GM23338 (cell line): ENCODE measurements at regions not wholly inside any gene's neighbourhood (a gene's known extent, or its start where the extent isn't known, plus 50 kb on each side); places are given as distances from the start of the nearest gene placed in this dataset.

Source experiments
- CREB1 ChIP-seq: fragments of 250-450 bp; sonication (Bioruptor Pico); IDR thresholded peaks from 2 replicates; pipeline ENCODE4 v1.5.0; 2020; ENCODE audit warnings: low read depth, mild to moderate bottlenecking, moderate library complexity
- EZH2 ChIP-seq: fragments of 200-600 bp; sonication (generic); IDR thresholded peaks from one replicate; pipeline ENCODE4 v1.8.0; 2017; ENCODE audit warnings: antibody characterized with exemption, mild to moderate bottlenecking, low read depth; ENCODE audit not compliant: unreplicated experiment
- EZH2phosphoT487 ChIP-seq: fragments of 200-600 bp; sonication (generic); IDR thresholded peaks from one replicate; pipeline ENCODE4 v1.8.1; 2018; ENCODE audit warnings: antibody characterized with exemption; ENCODE audit not compliant: unreplicated experiment
- JUNB ChIP-seq: IDR thresholded peaks from one replicate; pipeline ENCODE4 v1.6.1; 2016; ENCODE audit warnings: antibody characterized with exemption; ENCODE audit not compliant: unreplicated experiment
- POLR2AphosphoS5 ChIP-seq: IDR thresholded peaks from 2 replicates; pipeline ENCODE4 v1.6.1; 2016; ENCODE audit warnings: antibody characterized with exemption, low read depth
- STAT1 ChIP-seq: IDR thresholded peaks from one replicate; pipeline ENCODE4 v1.6.1; 2016; ENCODE audit warnings: antibody characterized with exemption; ENCODE audit not compliant: unreplicated experiment
- ZNF114 ChIP-seq: fragments of 250-450 bp; sonication (Bioruptor Pico); IDR thresholded peaks from 2 replicates; pipeline ENCODE4 v1.5.0; 2020; ENCODE audit warnings: mild to moderate bottlenecking, moderate library complexity
- ZNF331 ChIP-seq: fragments of 250-450 bp; sonication (Bioruptor Pico); IDR thresholded peaks from 2 replicates; pipeline ENCODE4 v1.5.0; 2020; ENCODE audit warnings: low read depth, mild to moderate bottlenecking, moderate library complexity
- TF ChIP-seq, protein P1 (sequence below), 2 experiments: fragments of 200-600 bp in 1 of 2; sonication (generic) in 1 of 2; conservative IDR thresholded peaks; 2 replicates each; pipeline versions ENCODE4 v1.5.1 to v1.6.1; 2016 to 2017; ENCODE audit warnings: antibody characterized with exemption in 2 of 2, low read depth in 2 of 2, mild to moderate bottlenecking in 2 of 2, moderate library complexity in 1 of 2
- TF ChIP-seq, protein P2 (sequence below): IDR thresholded peaks from one replicate; pipeline ENCODE4 v1.6.1; 2018; ENCODE audit warnings: antibody characterized with exemption; ENCODE audit not compliant: unreplicated experiment
- TF ChIP-seq, protein P3 (sequence below): fragments of 250-450 bp; sonication (Bioruptor Pico); IDR thresholded peaks from 2 replicates; pipeline ENCODE4 v1.5.0; 2020; ENCODE audit warnings: mild to moderate bottlenecking, moderate library complexity

DNA sequence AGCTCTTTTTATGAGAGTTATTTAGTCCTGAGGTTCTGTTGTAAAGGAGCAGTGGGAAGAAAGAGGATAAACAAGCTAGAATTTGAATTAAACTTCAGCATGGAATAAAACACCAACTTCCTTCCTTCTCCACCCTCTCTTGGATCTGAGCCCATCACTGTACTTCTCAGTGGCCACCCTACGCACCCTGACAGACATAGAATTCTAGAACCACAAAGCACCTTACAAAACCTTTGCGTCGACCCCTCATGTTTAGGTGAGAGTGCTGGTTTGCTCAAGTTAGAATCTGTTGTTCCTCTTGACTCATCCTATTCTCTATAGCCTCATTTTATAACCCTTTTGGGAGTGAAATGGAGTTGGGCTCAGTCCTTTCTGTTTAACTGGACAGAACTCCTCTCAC is 84.6 kb upstream of the RPL34 start:
- TF ChIP-seq, protein P1, sequence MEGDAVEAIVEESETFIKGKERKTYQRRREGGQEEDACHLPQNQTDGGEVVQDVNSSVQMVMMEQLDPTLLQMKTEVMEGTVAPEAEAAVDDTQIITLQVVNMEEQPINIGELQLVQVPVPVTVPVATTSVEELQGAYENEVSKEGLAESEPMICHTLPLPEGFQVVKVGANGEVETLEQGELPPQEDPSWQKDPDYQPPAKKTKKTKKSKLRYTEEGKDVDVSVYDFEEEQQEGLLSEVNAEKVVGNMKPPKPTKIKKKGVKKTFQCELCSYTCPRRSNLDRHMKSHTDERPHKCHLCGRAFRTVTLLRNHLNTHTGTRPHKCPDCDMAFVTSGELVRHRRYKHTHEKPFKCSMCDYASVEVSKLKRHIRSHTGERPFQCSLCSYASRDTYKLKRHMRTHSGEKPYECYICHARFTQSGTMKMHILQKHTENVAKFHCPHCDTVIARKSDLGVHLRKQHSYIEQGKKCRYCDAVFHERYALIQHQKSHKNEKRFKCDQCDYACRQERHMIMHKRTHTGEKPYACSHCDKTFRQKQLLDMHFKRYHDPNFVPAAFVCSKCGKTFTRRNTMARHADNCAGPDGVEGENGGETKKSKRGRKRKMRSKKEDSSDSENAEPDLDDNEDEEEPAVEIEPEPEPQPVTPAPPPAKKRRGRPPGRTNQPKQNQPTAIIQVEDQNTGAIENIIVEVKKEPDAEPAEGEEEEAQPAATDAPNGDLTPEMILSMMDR (conservative IDR thresholded peaks at IDR 0.05; ENCODE audit: low read depth in 2 of 2), result no peak
- TF ChIP-seq, protein P2, sequence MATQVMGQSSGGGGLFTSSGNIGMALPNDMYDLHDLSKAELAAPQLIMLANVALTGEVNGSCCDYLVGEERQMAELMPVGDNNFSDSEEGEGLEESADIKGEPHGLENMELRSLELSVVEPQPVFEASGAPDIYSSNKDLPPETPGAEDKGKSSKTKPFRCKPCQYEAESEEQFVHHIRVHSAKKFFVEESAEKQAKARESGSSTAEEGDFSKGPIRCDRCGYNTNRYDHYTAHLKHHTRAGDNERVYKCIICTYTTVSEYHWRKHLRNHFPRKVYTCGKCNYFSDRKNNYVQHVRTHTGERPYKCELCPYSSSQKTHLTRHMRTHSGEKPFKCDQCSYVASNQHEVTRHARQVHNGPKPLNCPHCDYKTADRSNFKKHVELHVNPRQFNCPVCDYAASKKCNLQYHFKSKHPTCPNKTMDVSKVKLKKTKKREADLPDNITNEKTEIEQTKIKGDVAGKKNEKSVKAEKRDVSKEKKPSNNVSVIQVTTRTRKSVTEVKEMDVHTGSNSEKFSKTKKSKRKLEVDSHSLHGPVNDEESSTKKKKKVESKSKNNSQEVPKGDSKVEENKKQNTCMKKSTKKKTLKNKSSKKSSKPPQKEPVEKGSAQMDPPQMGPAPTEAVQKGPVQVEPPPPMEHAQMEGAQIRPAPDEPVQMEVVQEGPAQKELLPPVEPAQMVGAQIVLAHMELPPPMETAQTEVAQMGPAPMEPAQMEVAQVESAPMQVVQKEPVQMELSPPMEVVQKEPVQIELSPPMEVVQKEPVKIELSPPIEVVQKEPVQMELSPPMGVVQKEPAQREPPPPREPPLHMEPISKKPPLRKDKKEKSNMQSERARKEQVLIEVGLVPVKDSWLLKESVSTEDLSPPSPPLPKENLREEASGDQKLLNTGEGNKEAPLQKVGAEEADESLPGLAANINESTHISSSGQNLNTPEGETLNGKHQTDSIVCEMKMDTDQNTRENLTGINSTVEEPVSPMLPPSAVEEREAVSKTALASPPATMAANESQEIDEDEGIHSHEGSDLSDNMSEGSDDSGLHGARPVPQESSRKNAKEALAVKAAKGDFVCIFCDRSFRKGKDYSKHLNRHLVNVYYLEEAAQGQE, result no peak
- TF ChIP-seq EZH2phosphoT487 (no peak), EZH2 (no peak), POLR2AphosphoS5 (no peak), JUNB (no peak), STAT1 (no peak), CREB1 (no peak), ZNF331 (CRISPR knock-in tag) (no peak), ZNF114 (CRISPR knock-in tag) (no peak)
- TF ChIP-seq, protein P3, sequence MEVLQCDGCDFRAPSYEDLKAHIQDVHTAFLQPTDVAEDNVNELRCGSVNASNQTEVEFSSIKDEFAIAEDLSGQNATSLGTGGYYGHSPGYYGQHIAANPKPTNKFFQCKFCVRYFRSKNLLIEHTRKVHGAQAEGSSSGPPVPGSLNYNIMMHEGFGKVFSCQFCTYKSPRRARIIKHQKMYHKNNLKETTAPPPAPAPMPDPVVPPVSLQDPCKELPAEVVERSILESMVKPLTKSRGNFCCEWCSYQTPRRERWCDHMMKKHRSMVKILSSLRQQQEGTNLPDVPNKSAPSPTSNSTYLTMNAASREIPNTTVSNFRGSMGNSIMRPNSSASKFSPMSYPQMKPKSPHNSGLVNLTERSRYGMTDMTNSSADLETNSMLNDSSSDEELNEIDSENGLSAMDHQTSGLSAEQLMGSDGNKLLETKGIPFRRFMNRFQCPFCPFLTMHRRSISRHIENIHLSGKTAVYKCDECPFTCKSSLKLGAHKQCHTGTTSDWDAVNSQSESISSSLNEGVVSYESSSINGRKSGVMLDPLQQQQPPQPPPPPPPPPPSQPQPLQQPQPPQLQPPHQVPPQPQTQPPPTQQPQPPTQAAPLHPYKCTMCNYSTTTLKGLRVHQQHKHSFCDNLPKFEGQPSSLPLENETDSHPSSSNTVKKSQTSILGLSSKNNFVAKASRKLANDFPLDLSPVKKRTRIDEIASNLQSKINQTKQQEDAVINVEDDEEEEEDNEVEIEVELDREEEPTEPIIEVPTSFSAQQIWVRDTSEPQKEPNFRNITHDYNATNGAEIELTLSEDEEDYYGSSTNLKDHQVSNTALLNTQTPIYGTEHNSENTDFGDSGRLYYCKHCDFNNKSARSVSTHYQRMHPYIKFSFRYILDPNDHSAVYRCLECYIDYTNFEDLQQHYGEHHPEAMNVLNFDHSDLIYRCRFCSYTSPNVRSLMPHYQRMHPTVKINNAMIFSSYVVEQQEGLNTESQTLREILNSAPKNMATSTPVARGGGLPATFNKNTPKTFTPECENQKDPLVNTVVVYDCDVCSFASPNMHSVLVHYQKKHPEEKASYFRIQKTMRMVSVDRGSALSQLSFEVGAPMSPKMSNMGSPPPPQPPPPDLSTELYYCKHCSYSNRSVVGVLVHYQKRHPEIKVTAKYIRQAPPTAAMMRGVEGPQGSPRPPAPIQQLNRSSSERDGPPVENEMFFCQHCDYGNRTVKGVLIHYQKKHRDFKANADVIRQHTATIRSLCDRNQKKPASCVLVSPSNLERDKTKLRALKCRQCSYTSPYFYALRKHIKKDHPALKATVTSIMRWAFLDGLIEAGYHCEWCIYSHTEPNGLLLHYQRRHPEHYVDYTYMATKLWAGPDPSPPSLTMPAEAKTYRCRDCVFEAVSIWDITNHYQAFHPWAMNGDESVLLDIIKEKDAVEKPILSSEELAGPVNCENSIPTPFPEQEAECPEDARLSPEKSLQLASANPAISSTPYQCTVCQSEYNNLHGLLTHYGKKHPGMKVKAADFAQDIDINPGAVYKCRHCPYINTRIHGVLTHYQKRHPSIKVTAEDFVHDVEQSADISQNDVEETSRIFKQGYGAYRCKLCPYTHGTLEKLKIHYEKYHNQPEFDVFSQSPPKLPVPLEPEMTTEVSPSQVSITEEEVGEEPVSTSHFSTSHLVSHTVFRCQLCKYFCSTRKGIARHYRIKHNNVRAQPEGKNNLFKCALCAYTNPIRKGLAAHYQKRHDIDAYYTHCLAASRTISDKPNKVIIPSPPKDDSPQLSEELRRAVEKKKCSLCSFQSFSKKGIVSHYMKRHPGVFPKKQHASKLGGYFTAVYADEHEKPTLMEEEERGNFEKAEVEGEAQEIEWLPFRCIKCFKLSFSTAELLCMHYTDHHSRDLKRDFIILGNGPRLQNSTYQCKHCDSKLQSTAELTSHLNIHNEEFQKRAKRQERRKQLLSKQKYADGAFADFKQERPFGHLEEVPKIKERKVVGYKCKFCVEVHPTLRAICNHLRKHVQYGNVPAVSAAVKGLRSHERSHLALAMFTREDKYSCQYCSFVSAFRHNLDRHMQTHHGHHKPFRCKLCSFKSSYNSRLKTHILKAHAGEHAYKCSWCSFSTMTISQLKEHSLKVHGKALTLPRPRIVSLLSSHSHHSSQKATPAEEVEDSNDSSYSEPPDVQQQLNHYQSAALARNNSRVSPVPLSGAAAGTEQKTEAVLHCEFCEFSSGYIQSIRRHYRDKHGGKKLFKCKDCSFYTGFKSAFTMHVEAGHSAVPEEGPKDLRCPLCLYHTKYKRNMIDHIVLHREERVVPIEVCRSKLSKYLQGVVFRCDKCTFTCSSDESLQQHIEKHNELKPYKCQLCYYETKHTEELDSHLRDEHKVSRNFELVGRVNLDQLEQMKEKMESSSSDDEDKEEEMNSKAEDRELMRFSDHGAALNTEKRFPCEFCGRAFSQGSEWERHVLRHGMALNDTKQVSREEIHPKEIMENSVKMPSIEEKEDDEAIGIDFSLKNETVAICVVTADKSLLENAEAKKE, result no peak
